OCI-LY1 (cell line): ENCODE measurements at regions not wholly inside any gene's neighbourhood (a gene's known extent, or its start where the extent isn't known, plus 50 kb on each side); places are given as distances from the start of the nearest gene placed in this dataset.

Experiments
- H2AFZ ChIP-seq: fragments of 200-600 bp; sonication (generic), shearing (Covaris generic); 2 replicates; pipeline ENCODE4 v1.6.0; 2014; ENCODE audit warnings: antibody characterized with exemption, mild to moderate bottlenecking, low read length
- H3F3A ChIP-seq: fragments of 200-600 bp; sonication (generic), shearing (Covaris generic); 2 replicates; pipeline ENCODE4 v1.6.0; 2014; ENCODE audit warnings: mild to moderate bottlenecking, antibody characterized with exemption, low read length, moderate library complexity; ENCODE audit not compliant: insufficient read depth
- H3K27ac ChIP-seq: fragments of 200-600 bp; sonication (generic); 2 replicates; pipeline ENCODE4 v1.5.1; 2014; ENCODE audit warnings: low read length, mixed run types, mild to moderate bottlenecking, low read depth; ENCODE audit not compliant: poor library complexity, severe bottlenecking
- H3K27me3 ChIP-seq: fragments of 200-600 bp; sonication (generic); 2 replicates; pipeline ENCODE4 v1.6.0; 2014; ENCODE audit warnings: antibody characterized with exemption, mild to moderate bottlenecking, low read length, moderate library complexity; ENCODE audit not compliant: insufficient read depth
- H3K36me3 ChIP-seq: fragments of 200-600 bp; sonication (generic); 2 replicates; pipeline ENCODE4 v1.6.1; 2014; ENCODE audit warnings: mild to moderate bottlenecking, antibody characterized with exemption, low read length, moderate library complexity, mixed read lengths; ENCODE audit not compliant: insufficient read depth
- H3K4me1 ChIP-seq: fragments of 200-600 bp; sonication (generic); 2 replicates; pipeline ENCODE4 v1.5.1; 2014; ENCODE audit warnings: mild to moderate bottlenecking, low read length, moderate library complexity; ENCODE audit not compliant: insufficient read depth, severe bottlenecking
- H3K4me2 ChIP-seq: fragments of 200-600 bp; sonication (generic), shearing (Covaris generic); 2 replicates; pipeline ENCODE4 v1.6.1; 2014; ENCODE audit warnings: low read length
- H3K4me3 ChIP-seq: fragments of 200-600 bp; sonication (generic); 2 replicates; pipeline ENCODE4 v1.5.1; 2014; ENCODE audit warnings: low read length, low read depth, mild to moderate bottlenecking, mixed read lengths; ENCODE audit not compliant: poor library complexity, severe bottlenecking
- H3K79me2 ChIP-seq: fragments of 200-600 bp; shearing (Covaris generic); 2 replicates; pipeline ENCODE4 v1.6.1; 2016; ENCODE audit warnings: mixed run types, low read length, mixed read lengths; ENCODE audit not compliant: insufficient read depth
- H3K9ac ChIP-seq: fragments of 200-600 bp; sonication (generic), shearing (Covaris generic); 2 replicates; pipeline ENCODE4 v1.6.1; 2014; ENCODE audit warnings: mild to moderate bottlenecking, low read length, mixed read lengths
- H3K9me2 ChIP-seq: fragments of 200-600 bp; sonication (generic), shearing (Covaris generic); 2 replicates; pipeline ENCODE4 v1.6.1; 2014; ENCODE audit warnings: low read depth, mild to moderate bottlenecking, low read length, mixed read lengths
- H3K9me3 ChIP-seq: fragments of 200-600 bp; shearing (Covaris generic); 2 replicates; pipeline ENCODE4 v1.6.1; 2014; ENCODE audit warnings: low read length, mixed read lengths
- H4K20me1 ChIP-seq: fragments of 200-600 bp; sonication (generic), shearing (Covaris generic); 2 replicates; pipeline ENCODE4 v1.6.0; 2016; ENCODE audit warnings: mild to moderate bottlenecking, low read length; ENCODE audit not compliant: insufficient read depth
- CTCF ChIP-seq: fragments of 200-600 bp; sonication (generic), shearing (Covaris generic); IDR thresholded peaks from 2 replicates; pipeline ENCODE4 v1.5.1; 2017; ENCODE audit warnings: mild to moderate bottlenecking, antibody characterized with exemption, low read length, moderate library complexity, mixed read lengths
- EZH2 ChIP-seq: fragments of 200-600 bp; sonication (generic), shearing (Covaris generic); IDR thresholded peaks from 2 replicates; pipeline ENCODE4 v1.8.0; 2017; ENCODE audit warnings: borderline replicate concordance, mixed run types, mild to moderate bottlenecking, antibody characterized with exemption, low read length, moderate library complexity, mixed read lengths

- Histone ChIP-seq H3F3A (no peaks in the 10 kb centered on the region), H3K27me3 (no peaks in the 10 kb centered on the region; the same call in 1 of the 2 replicates), H3K36me3 (no peaks in the 10 kb centered on the region), H2AFZ (no peak overlapping the region), H3K9ac (no peak overlapping the region), H3K27ac (no peak overlapping the region), H3K79me2 (no peaks in the 10 kb centered on the region), H3K9me2 (no peaks in the 10 kb centered on the region), H4K20me1 (no peaks in the 10 kb centered on the region), H3K9me3 (no peaks in the 10 kb centered on the region), H3K4me3 (no peak overlapping the region), H3K4me2 (no peak overlapping the region), H3K4me1 (no peaks in the 10 kb centered on the region)
- TF ChIP-seq EZH2 (no peak), CTCF (no peak)
These were observed 155.2 kb downstream of the FAM43A start for GRCh38 chr3:194840661-194841514.

- H3K9ac ChIP-seq, result no peak overlapping the region
- no peaks in the 10 kb centered on the region for H3K9me2 ChIP-seq
- no peaks in the 10 kb centered on the region for H3F3A ChIP-seq
- no peaks in the 10 kb centered on the region for H3K36me3 ChIP-seq
- H3K27ac ChIP-seq, result no peak overlapping the region
- no peaks in the 10 kb centered on the region for H3K9me3 ChIP-seq
- no peaks in the 10 kb centered on the region for H3K4me1 ChIP-seq
- no peak overlapping the region for H3K4me2 ChIP-seq
- no peaks in the 10 kb centered on the region; the same call in 1 of the 2 replicates for H3K27me3 ChIP-seq
- no peak overlapping the region for H3K4me3 ChIP-seq
- TF ChIP-seq EZH2 (no peak), CTCF (no peak)
- no peaks in the 10 kb centered on the region for H4K20me1 ChIP-seq
- H3K79me2 ChIP-seq, result no peaks in the 10 kb centered on the region
- H2AFZ ChIP-seq, result no peak overlapping the region
These were observed 155.8 kb downstream of the FAM43A start for GRCh38 chr3:194841515-194841841.

- Histone ChIP-seq H3K27me3 (no peaks in the 10 kb centered on the region; the same call in 1 of the 2 replicates), H3K4me2 (no peak overlapping the region), H4K20me1 (no peaks in the 10 kb centered on the region), H3F3A (no peaks in the 10 kb centered on the region), H2AFZ (no peak overlapping the region), H3K79me2 (no peaks in the 10 kb centered on the region), H3K36me3 (no peaks in the 10 kb centered on the region), H3K9ac (no peak overlapping the region), H3K9me3 (no peaks in the 10 kb centered on the region), H3K9me2 (no peaks in the 10 kb centered on the region), H3K4me3 (no peak overlapping the region), H3K4me1 (no peaks in the 10 kb centered on the region), H3K27ac (no peak overlapping the region)
- TF ChIP-seq CTCF, result no peak
These were observed 157.9 kb downstream of the FAM43A start for GRCh38 chr3:194843556-194843955.
